ENCODE measurements at regions not wholly inside any gene's neighbourhood (a gene's known extent, or its start where the extent isn't known, plus 50 kb on each side); places are given as distances from the start of the nearest gene placed in this dataset.

DNA sequence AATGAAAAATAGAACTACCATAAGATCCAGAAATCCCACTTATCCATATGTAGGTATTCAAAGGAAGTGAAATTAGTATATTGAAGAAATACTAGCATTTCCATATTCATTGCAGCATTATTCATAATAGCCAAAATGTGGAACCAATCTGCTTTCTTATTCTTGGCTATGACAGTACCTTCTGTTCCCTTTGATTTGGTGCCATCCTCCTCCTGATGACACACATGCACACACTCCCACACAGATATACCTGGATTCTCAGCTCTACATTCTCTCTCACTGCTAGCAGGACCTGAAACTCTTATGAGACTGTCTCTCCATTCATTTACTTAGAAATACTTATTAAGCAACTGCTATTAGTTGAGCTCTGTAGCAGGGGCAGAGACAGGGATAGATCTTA, 582.6 kb upstream of the TENM4 start:
- TF ChIP-seq, protein P1, sequence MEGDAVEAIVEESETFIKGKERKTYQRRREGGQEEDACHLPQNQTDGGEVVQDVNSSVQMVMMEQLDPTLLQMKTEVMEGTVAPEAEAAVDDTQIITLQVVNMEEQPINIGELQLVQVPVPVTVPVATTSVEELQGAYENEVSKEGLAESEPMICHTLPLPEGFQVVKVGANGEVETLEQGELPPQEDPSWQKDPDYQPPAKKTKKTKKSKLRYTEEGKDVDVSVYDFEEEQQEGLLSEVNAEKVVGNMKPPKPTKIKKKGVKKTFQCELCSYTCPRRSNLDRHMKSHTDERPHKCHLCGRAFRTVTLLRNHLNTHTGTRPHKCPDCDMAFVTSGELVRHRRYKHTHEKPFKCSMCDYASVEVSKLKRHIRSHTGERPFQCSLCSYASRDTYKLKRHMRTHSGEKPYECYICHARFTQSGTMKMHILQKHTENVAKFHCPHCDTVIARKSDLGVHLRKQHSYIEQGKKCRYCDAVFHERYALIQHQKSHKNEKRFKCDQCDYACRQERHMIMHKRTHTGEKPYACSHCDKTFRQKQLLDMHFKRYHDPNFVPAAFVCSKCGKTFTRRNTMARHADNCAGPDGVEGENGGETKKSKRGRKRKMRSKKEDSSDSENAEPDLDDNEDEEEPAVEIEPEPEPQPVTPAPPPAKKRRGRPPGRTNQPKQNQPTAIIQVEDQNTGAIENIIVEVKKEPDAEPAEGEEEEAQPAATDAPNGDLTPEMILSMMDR (IDR thresholded peaks at IDR 0.05; ENCODE audit: low read depth, low read length, poor library complexity, severe bottlenecking), result no peak
- no peak for TF ChIP-seq EZH2phosphoT487 (IDR thresholded peaks at IDR 0.05; ENCODE audit: borderline replicate concordance, low read length)
